ENCODE measurements at regions not wholly inside any gene's neighbourhood (a gene's known extent, or its start where the extent isn't known, plus 50 kb on each side); places are given as distances from the start of the nearest gene placed in this dataset.
"Not testable (repeated sequence)": the region's sequence is repeated elsewhere in the genome, so short reads cannot be mapped to it uniquely, and the experiment has no call there.

DNA sequence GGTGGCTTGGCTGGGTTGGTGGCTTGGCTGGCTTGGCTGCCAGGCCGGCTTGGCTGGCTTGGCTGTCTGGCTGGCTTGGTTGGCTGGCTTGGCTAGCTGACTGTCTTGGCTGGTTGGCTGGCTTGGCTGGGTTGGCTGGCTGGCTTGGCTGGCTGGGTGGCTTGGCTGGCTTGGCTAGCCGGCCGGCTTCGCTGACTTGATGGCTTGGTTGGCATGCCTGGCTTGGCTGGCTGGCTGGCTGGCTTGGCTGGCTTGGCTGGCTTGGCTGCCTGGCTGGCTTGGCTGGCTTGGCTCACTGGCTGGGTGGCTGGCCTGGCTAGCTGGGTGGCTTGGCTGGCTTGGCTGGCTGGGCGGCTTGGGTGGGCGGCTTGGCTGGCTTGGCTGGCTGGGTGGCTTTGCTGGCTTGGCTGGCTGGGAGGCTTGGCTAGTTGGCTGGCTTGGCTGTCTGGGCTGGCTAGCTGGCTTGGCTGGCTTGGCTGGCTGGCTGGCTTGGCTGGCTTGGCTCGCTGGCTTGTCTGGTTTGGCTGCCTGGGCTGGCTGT lies 2836.1 kb downstream of the RPIA start:
- not testable (repeated sequence) for DNase-seq

DNA sequence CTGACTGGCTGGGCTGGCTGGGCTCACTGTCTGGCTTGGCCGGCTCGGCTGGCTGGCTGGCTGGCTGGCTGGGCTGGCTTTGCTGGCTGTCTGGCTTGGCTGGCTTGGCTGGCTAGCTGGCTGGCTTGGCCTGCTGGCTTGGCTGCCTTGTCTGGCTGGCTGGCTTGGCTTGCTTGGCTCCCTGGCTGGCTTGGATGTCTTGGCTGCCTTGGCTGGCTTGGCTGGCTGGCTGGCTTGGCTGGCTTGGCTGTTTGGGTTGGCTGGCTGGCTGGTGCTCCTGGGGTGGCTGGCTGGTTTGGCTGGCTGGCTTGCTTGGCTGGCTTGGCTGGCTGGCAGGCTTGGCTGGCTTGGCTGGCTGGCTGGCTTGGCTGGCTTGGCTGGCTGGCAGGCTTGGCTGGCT lies 2836.9 kb downstream of the RPIA start:
- no CpG with 5 or more reads among the region's 2 CpGs for WGBS (ENCODE audit: extremely low coverage, insufficient read length, low lambda C conversion rate)
- not testable (repeated sequence) for H3K27me3 Mint-ChIP-seq (ENCODE audit: low read depth); H3K79me2 ChIP-seq (ENCODE audit: insufficient read depth, low read length)

More for the DNA sequence above, 2836.1 kb downstream of the RPIA start:
- not testable (repeated sequence) for H3K14ac ChIP-seq (ENCODE audit: insufficient read depth, low read length); H3K4me1 Mint-ChIP-seq; H3K4me3 Mint-ChIP-seq; H3K4me2 ChIP-seq (ENCODE audit: insufficient read depth, insufficient read length, low read length); H3K4me1 ChIP-seq (ENCODE audit: insufficient read depth, low read length); H3K27ac Mint-ChIP-seq; H2BK15ac ChIP-seq (ENCODE audit: low read depth, low read length); H2BK20ac ChIP-seq (ENCODE audit: low read depth, low read length, poor library complexity, severe bottlenecking); H4K5ac ChIP-seq (ENCODE audit: insufficient read length, low read depth, low read length); H3K36me3 Mint-ChIP-seq (ENCODE audit: insufficient read depth in 1 of 3, low read depth in 3 of 3); H3K79me1 ChIP-seq (ENCODE audit: insufficient read depth, low read depth, low read length, poor library complexity, severe bottlenecking); H3K27ac ChIP-seq (ENCODE audit: insufficient read length, low read depth, low read length); H3K27me3 ChIP-seq (ENCODE audit: insufficient read depth, low read length); H2BK120ac ChIP-seq (ENCODE audit: low read depth, low read length, poor library complexity, severe bottlenecking); H3K79me2 ChIP-seq (ENCODE audit: insufficient read depth, low read length); H3K23me2 ChIP-seq (ENCODE audit: insufficient read length, low read depth, low read length, poor library complexity, severe bottlenecking); H2AK5ac ChIP-seq (ENCODE audit: insufficient read length, low read length); H3K27me3 Mint-ChIP-seq (ENCODE audit: low read depth); H3T11ph ChIP-seq (ENCODE audit: low read length); H3K18ac ChIP-seq (ENCODE audit: insufficient read length, low read depth, low read length); H3K9me3 ChIP-seq (ENCODE audit: control insufficient read depth, low read depth, low read length); H2BK5ac ChIP-seq (ENCODE audit: insufficient read length, low read length); H3K23ac ChIP-seq (ENCODE audit: insufficient read length, low read depth, low read length); H3K56ac ChIP-seq (ENCODE audit: insufficient read length, low read depth, low read length); H2BK12ac ChIP-seq (ENCODE audit: insufficient read length, low read depth, low read length); H4K8ac ChIP-seq (replicated peaks; ENCODE audit: insufficient read length, low read depth, low read length); H4K20me1 ChIP-seq (ENCODE audit: control insufficient read depth, insufficient read depth, insufficient read length); H3K4ac ChIP-seq (ENCODE audit: low read depth, low read length); H4K91ac ChIP-seq (ENCODE audit: insufficient read length, low read depth, low read length); H3K9ac ChIP-seq (ENCODE audit: extremely low read depth, insufficient read length, low read length); H2AFZ ChIP-seq (ENCODE audit: low read length)
- no CpG with 5 or more reads among the region's 7 CpGs for WGBS (ENCODE audit: extremely low coverage, insufficient read length, low lambda C conversion rate)
- H3K9me3 Mint-ChIP-seq: peaks cover 6 to 17% of the 10 kb centered on the region in 2 experiments; a peak in 3 of 5 replicates

More for the DNA sequence above, 2836.9 kb downstream of the RPIA start:
- H3K4ac ChIP-seq (ENCODE audit: low read depth, low read length); H3K56ac ChIP-seq (ENCODE audit: insufficient read length, low read depth, low read length); H2BK12ac ChIP-seq (ENCODE audit: insufficient read length, low read depth, low read length); H3K27ac ChIP-seq (ENCODE audit: insufficient read length, low read depth, low read length); H3K9me3 ChIP-seq (ENCODE audit: control insufficient read depth, low read depth, low read length); H3K18ac ChIP-seq (ENCODE audit: insufficient read length, low read depth, low read length); H2AFZ ChIP-seq (ENCODE audit: low read length); DNase-seq; H2BK120ac ChIP-seq (ENCODE audit: low read depth, low read length, poor library complexity, severe bottlenecking); H3K23me2 ChIP-seq (ENCODE audit: insufficient read length, low read depth, low read length, poor library complexity, severe bottlenecking); H3K4me1 ChIP-seq (ENCODE audit: insufficient read depth, low read length); H2AK5ac ChIP-seq (ENCODE audit: insufficient read length, low read length); H3K36me3 Mint-ChIP-seq (ENCODE audit: insufficient read depth in 1 of 3, low read depth in 3 of 3); H3K4me1 Mint-ChIP-seq; H3K4me3 Mint-ChIP-seq; H3K9ac ChIP-seq (ENCODE audit: extremely low read depth, insufficient read length, low read length); H4K5ac ChIP-seq (ENCODE audit: insufficient read length, low read depth, low read length); H3K27me3 ChIP-seq (ENCODE audit: insufficient read depth, low read length); H3K14ac ChIP-seq (ENCODE audit: insufficient read depth, low read length); H2BK15ac ChIP-seq (ENCODE audit: low read depth, low read length); H4K91ac ChIP-seq (ENCODE audit: insufficient read length, low read depth, low read length); H4K20me1 ChIP-seq (ENCODE audit: control insufficient read depth, insufficient read depth, insufficient read length); H3T11ph ChIP-seq (ENCODE audit: low read length); H2BK20ac ChIP-seq (ENCODE audit: low read depth, low read length, poor library complexity, severe bottlenecking); H3K79me1 ChIP-seq (ENCODE audit: insufficient read depth, low read depth, low read length, poor library complexity, severe bottlenecking); H3K27ac Mint-ChIP-seq; H3K23ac ChIP-seq (ENCODE audit: insufficient read length, low read depth, low read length); H3K4me2 ChIP-seq (ENCODE audit: insufficient read depth, insufficient read length, low read length); H2BK5ac ChIP-seq (ENCODE audit: insufficient read length, low read length); H4K8ac ChIP-seq (replicated peaks; ENCODE audit: insufficient read length, low read depth, low read length): not testable (repeated sequence)
- peaks cover 6 to 17% of the 10 kb centered on the region in 2 experiments; a peak in 3 of 5 replicates for H3K9me3 Mint-ChIP-seq
